ENCODE measurements at regions not wholly inside any gene's neighbourhood (a gene's known extent, or its start where the extent isn't known, plus 50 kb on each side); places are given as distances from the start of the nearest gene placed in this dataset.

DNA sequence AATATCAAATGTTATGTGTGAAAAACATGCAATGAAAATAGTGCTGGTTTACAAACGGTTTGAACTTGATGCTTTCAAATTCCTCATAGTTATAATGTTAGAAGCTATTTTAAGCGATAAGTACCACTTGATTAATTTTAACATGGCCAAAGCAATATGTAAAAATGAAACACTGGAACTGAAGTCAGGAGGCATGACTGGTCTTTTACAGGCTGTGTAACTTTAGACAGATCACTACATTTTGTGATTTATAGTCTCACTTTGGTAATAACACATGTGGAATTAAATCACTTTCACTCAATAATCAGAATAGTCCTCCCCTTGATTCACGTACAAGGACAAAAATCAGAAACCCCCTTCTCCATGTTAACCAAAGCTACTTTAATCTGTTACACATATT lies 482.7 kb upstream of the NECTIN3 start:
- Histone ChIP-seq H3K36me3 (no peaks in the 10 kb centered on the region), H3K4me3 (no peak overlapping the region), H3K27me3 (no peaks in the 10 kb centered on the region), H3K4me1 (no peaks in the 10 kb centered on the region), H3K9me3 (no peaks in the 10 kb centered on the region), H3K27ac (no peak overlapping the region)
- DNase-seq: no peak
- TF ChIP-seq POLR2AphosphoS5 (IDR thresholded peaks at IDR 0.05): no peak
- TF ChIP-seq, protein P1, sequence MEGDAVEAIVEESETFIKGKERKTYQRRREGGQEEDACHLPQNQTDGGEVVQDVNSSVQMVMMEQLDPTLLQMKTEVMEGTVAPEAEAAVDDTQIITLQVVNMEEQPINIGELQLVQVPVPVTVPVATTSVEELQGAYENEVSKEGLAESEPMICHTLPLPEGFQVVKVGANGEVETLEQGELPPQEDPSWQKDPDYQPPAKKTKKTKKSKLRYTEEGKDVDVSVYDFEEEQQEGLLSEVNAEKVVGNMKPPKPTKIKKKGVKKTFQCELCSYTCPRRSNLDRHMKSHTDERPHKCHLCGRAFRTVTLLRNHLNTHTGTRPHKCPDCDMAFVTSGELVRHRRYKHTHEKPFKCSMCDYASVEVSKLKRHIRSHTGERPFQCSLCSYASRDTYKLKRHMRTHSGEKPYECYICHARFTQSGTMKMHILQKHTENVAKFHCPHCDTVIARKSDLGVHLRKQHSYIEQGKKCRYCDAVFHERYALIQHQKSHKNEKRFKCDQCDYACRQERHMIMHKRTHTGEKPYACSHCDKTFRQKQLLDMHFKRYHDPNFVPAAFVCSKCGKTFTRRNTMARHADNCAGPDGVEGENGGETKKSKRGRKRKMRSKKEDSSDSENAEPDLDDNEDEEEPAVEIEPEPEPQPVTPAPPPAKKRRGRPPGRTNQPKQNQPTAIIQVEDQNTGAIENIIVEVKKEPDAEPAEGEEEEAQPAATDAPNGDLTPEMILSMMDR (IDR thresholded peaks at IDR 0.05): no peak
- no peak for TF ChIP-seq POLR2A (IDR thresholded peaks at IDR 0.05)
- no peak for TF ChIP-seq EP300 (IDR thresholded peaks at IDR 0.05)
- ATAC-seq (ENCODE audit: low FRiP score in 2 of 2): no peak
- WGBS, 2 donors: 70 to 73% methylated on average over 3 of the region's 3 CpGs

DNA sequence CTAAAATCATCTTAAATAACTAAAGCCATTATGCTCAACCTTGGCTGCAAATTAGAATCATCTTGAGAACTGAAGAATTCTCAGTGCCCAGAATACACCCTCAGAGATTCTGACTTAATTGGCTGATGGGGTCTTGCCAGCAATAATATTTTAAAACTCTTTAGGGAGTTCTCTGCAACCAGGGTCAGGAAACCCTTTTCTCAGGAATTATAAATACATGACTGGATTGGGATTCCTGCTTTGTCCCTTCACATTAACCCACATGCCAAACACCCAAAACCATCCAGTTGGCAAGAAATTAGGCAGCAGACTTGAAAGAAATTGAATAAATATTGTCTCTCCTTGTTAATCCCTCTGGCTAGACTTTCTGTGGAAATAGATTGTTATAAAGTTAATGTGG lies 482.3 kb upstream of the NECTIN3 start:
- Histone ChIP-seq H3K27me3 (no peaks in the 10 kb centered on the region), H3K36me3 (no peaks in the 10 kb centered on the region), H3K4me3 (no peak overlapping the region), H3K9me3 (no peaks in the 10 kb centered on the region), H3K4me1 (no peaks in the 10 kb centered on the region), H3K27ac (no peak overlapping the region)
- TF ChIP-seq POLR2A (IDR thresholded peaks at IDR 0.05) (no peak), POLR2AphosphoS5 (IDR thresholded peaks at IDR 0.05) (no peak), EP300 (IDR thresholded peaks at IDR 0.05) (no peak)
- TF ChIP-seq, protein P1 (IDR thresholded peaks at IDR 0.05): no peak
- DNase-seq: no peak
- ATAC-seq (ENCODE audit: low FRiP score in 2 of 2): no peak

DNA sequence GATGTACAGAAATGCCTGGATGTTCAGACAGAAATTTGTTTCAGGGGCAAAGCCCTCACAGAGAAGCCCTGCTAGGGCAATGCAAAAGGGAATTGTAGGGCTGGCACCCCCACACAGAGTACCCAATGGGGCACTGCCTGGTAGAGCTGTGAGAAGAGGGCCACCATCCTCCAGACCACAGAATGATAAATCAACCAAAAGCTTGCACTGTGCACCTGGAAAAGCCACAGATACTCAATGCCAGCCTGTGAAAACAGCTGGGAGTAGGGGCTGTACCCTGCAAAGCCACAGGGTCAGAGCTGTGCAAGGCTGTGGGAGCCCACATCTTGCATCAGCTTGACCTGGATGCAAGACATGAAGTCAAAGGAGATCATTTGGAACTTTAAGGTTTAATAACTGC lies 477.9 kb upstream of the NECTIN3 start:
- H3K4me1 ChIP-seq: no peaks in the 10 kb centered on the region
- no peak overlapping the region for H3K4me3 ChIP-seq
- no peaks in the 10 kb centered on the region for H3K27me3 ChIP-seq
- H3K9me3 ChIP-seq: peaks cover 0 to 7% (median 0%) of the 10 kb centered on the region in 4 donors
- H3K36me3 ChIP-seq: no peaks in the 10 kb centered on the region
- no peak for ATAC-seq (ENCODE audit: low FRiP score in 2 of 2)
- TF ChIP-seq POLR2A (IDR thresholded peaks at IDR 0.05): no peak
- TF ChIP-seq, protein P1 (IDR thresholded peaks at IDR 0.05): no peak
- TF ChIP-seq POLR2AphosphoS5 (IDR thresholded peaks at IDR 0.05): no peak
- TF ChIP-seq EP300 (IDR thresholded peaks at IDR 0.05): no peak
- no peak for DNase-seq
- no peak overlapping the region for H3K27ac ChIP-seq

DNA sequence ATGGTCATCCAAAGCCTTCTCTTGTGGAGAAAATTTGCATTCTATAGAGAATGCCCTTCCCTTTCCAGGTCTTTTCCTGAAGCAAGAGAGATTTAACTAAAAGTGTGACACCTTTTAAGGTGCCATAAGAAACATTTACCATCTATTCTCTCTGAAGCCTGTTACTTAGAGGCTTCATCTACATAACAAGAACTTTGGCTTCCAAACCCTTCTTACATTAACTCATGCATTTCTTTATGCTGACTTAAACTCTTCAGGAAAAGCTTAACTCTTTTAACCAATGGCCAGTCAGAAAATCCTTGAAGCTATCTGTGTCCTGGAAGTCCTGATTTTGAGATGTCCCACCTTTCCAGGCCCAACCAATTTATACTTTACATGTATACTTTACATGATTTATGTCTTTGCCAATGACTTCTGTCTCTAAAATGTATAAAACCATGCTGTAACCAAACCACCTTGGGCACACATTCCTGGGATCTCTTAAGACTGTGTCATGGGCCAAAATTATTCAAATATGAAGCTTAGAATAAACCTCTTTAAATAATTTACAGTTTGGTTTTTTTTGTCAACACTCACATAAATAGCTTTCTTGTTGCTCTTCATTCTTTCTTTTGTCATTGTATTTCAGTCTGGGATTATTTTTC lies 472.6 kb upstream of the NECTIN3 start:
- no peak for ATAC-seq (ENCODE audit: low FRiP score in 2 of 2)
- no peak for TF ChIP-seq EP300 (IDR thresholded peaks at IDR 0.05)
- no peak for TF ChIP-seq POLR2A (IDR thresholded peaks at IDR 0.05)
- no peak for TF ChIP-seq POLR2AphosphoS5 (IDR thresholded peaks at IDR 0.05)
- TF ChIP-seq, protein P1 (IDR thresholded peaks at IDR 0.05): no peak

DNA sequence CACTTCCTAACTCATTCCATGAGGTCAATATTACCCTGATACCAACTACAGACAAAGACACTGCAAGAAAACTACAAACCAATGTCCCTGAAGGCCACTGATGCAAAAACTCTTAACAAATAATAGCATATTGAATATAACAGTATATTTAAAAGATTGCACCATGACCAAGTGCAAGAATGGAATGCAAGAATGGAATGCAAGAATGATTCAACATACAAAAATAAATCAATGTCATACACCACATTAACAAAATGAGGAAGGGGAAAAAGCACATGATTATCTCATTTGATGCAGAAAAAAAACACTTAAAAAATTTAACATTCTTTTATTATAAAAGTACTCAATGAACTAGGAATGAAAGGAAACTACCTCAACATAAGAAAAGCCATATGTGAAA lies 463.1 kb upstream of the NECTIN3 start:
- TF ChIP-seq POLR2A (IDR thresholded peaks at IDR 0.05): no peak
- Histone ChIP-seq H3K9me3 (no peaks in the 10 kb centered on the region), H3K4me1 (no peaks in the 10 kb centered on the region), H3K27ac (no peak overlapping the region), H3K4me3 (no peak overlapping the region), H3K27me3 (no peaks in the 10 kb centered on the region), H3K36me3 (no peaks in the 10 kb centered on the region)
- ATAC-seq (ENCODE audit: low FRiP score in 2 of 2) (no peak), DNase-seq (no peak)

More for the DNA sequence above, 472.6 kb upstream of the NECTIN3 start:
- Histone ChIP-seq H3K9me3 (peaks cover 0 to 7% (median 0%) of the 10 kb centered on the region in 4 donors), H3K4me1 (no peaks in the 10 kb centered on the region), H3K27ac (no peak overlapping the region), H3K4me3 (no peak overlapping the region), H3K36me3 (no peaks in the 10 kb centered on the region), H3K27me3 (no peaks in the 10 kb centered on the region)
- no peak for DNase-seq
